ENCODE measurements at regions not wholly inside any gene's neighbourhood (a gene's known extent, or its start where the extent isn't known, plus 50 kb on each side); places are given as distances from the start of the nearest gene placed in this dataset.

DNA sequence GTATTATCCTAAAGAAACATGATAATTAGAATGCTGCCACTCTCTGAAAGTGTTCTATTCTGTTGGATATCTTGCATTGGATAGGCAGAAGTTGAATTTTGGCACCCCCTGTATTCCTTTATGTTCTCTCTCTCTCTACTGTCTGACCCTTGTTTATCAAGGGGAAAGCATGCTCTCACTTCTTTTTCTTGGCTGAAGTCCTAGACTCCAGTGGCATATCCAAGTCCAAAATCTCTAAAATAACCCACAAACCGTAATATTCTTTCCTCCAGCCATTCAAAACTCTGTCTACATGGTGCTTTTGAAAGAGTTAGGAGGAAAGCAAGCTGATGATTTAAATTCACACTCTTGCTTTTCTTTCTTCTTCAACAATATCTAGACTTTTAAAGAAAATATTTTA is 669.7 kb downstream of the TDRD15 start:
- BruUV-seq (replicated peaks): no TSS peak
- ChIA-PET CTCF (no interaction called here), POLR2A (no interaction called here)
- H3K4me1 ChIP-seq (ENCODE audit: control insufficient read depth, insufficient read depth, low read length): no peaks in the 10 kb centered on the region
- ATAC-seq: no peak
- in situ Hi-C loops (cut with HindIII; ENCODE audit: low pct_unique_long_range_greater_than_20kb, low sequenced_read_pairs): no loop called here
- H3K27ac ChIP-seq (ENCODE audit: low read length): no peak overlapping the region
- DNase-seq (ENCODE audit: low read depth, low spot score): no peak
- no peaks in the 10 kb centered on the region for H3K27me3 ChIP-seq (ENCODE audit: control insufficient read depth, insufficient read depth, low read length)
- H3K4me3 ChIP-seq (ENCODE audit: low read depth in 2 of 2, low read length in 2 of 2): no peak overlapping the region
- H3K36me3 ChIP-seq (ENCODE audit: control insufficient read depth, insufficient read depth, low read length): no peaks in the 10 kb centered on the region
- intact Hi-C loops (cut with micrococcal nuclease; ENCODE audit: unreplicated experiment): no loop called here
- no peaks in the 10 kb centered on the region for H3K9me3 ChIP-seq (ENCODE audit: control insufficient read depth, insufficient read depth, low read depth, low read length)
- TF ChIP-seq TCF7L2 (IDR thresholded peaks at IDR 0.05; ENCODE audit: low read depth, low read length): no peak
- no peak for TF ChIP-seq POLR2AphosphoS5 (IDR thresholded peaks at IDR 0.05; ENCODE audit: low read depth, low read length)
- no peak for TF ChIP-seq SIN3A (IDR thresholded peaks at IDR 0.05; ENCODE audit: borderline replicate concordance, insufficient read depth, low read depth, low read length)
- TF ChIP-seq, protein P1, sequence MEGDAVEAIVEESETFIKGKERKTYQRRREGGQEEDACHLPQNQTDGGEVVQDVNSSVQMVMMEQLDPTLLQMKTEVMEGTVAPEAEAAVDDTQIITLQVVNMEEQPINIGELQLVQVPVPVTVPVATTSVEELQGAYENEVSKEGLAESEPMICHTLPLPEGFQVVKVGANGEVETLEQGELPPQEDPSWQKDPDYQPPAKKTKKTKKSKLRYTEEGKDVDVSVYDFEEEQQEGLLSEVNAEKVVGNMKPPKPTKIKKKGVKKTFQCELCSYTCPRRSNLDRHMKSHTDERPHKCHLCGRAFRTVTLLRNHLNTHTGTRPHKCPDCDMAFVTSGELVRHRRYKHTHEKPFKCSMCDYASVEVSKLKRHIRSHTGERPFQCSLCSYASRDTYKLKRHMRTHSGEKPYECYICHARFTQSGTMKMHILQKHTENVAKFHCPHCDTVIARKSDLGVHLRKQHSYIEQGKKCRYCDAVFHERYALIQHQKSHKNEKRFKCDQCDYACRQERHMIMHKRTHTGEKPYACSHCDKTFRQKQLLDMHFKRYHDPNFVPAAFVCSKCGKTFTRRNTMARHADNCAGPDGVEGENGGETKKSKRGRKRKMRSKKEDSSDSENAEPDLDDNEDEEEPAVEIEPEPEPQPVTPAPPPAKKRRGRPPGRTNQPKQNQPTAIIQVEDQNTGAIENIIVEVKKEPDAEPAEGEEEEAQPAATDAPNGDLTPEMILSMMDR (IDR thresholded peaks at IDR 0.05): no peak
- TF ChIP-seq, protein P2, sequence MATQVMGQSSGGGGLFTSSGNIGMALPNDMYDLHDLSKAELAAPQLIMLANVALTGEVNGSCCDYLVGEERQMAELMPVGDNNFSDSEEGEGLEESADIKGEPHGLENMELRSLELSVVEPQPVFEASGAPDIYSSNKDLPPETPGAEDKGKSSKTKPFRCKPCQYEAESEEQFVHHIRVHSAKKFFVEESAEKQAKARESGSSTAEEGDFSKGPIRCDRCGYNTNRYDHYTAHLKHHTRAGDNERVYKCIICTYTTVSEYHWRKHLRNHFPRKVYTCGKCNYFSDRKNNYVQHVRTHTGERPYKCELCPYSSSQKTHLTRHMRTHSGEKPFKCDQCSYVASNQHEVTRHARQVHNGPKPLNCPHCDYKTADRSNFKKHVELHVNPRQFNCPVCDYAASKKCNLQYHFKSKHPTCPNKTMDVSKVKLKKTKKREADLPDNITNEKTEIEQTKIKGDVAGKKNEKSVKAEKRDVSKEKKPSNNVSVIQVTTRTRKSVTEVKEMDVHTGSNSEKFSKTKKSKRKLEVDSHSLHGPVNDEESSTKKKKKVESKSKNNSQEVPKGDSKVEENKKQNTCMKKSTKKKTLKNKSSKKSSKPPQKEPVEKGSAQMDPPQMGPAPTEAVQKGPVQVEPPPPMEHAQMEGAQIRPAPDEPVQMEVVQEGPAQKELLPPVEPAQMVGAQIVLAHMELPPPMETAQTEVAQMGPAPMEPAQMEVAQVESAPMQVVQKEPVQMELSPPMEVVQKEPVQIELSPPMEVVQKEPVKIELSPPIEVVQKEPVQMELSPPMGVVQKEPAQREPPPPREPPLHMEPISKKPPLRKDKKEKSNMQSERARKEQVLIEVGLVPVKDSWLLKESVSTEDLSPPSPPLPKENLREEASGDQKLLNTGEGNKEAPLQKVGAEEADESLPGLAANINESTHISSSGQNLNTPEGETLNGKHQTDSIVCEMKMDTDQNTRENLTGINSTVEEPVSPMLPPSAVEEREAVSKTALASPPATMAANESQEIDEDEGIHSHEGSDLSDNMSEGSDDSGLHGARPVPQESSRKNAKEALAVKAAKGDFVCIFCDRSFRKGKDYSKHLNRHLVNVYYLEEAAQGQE (IDR thresholded peaks at IDR 0.05; ENCODE audit: insufficient read depth in 1 of 2, low read depth in 2 of 2, low read length in 1 of 2): no peak

DNA sequence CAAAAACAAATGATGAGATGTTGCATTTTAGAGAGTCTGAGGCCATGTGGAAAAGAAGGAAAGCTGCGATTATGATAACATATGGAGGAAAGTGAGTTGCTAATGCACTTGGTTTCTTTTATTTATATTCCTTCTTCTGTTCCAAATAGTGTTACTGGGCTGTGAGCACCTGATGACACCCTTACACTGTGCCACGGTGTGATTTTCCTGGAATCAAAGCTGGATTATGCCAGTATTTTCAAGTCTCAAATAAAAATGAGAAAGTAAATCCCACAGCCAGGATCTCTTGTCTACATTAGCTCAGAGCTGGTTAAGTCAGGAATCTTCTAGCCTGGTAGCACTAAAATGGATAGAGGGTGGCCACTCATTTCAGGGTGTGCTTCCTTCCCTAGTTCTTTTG is 670.8 kb downstream of the TDRD15 start:
- no peak overlapping the region for H3K27ac ChIP-seq (ENCODE audit: low read length)
- TF ChIP-seq, protein P2 (IDR thresholded peaks at IDR 0.05; ENCODE audit: insufficient read depth in 1 of 2, low read depth in 2 of 2, low read length in 1 of 2): no peak
- TF ChIP-seq POLR2AphosphoS5 (IDR thresholded peaks at IDR 0.05; ENCODE audit: low read depth, low read length) (no peak), TCF7L2 (IDR thresholded peaks at IDR 0.05; ENCODE audit: low read depth, low read length) (no peak), SIN3A (IDR thresholded peaks at IDR 0.05; ENCODE audit: borderline replicate concordance, insufficient read depth, low read depth, low read length) (no peak)
- TF ChIP-seq, protein P1 (IDR thresholded peaks at IDR 0.05): no peak
- no peak for DNase-seq (ENCODE audit: low read depth, low spot score)
- ChIA-PET CTCF (no interaction called here), POLR2A (no interaction called here)
- H3K36me3 ChIP-seq (ENCODE audit: control insufficient read depth, insufficient read depth, low read length): no peaks in the 10 kb centered on the region
- no peak for ATAC-seq
- intact Hi-C loops (cut with micrococcal nuclease; ENCODE audit: unreplicated experiment) (no loop called here), in situ Hi-C loops (cut with HindIII; ENCODE audit: low pct_unique_long_range_greater_than_20kb, low sequenced_read_pairs) (no loop called here)
- no TSS peak for BruUV-seq (replicated peaks)
- H3K9me3 ChIP-seq (ENCODE audit: control insufficient read depth, insufficient read depth, low read depth, low read length): no peaks in the 10 kb centered on the region
- H3K4me1 ChIP-seq (ENCODE audit: control insufficient read depth, insufficient read depth, low read length): no peaks in the 10 kb centered on the region
- no peak overlapping the region for H3K4me3 ChIP-seq (ENCODE audit: low read depth in 2 of 2, low read length in 2 of 2)
- no peaks in the 10 kb centered on the region for H3K27me3 ChIP-seq (ENCODE audit: control insufficient read depth, insufficient read depth, low read length)

Measured in Panc1 (cell line).